NT2/D1 (cell line): ENCODE measurements at regions not wholly inside any gene's neighbourhood (a gene's known extent, or its start where the extent isn't known, plus 50 kb on each side); places are given as distances from the start of the nearest gene placed in this dataset.

Experiments used
- SUZ12 ChIP-seq: IDR thresholded peaks from 2 replicates; pipeline ENCODE4 v1.6.1; 2011; ENCODE audit not compliant: insufficient read length, insufficient read depth; ENCODE audit errors: extremely low read depth
- YY1 ChIP-seq: IDR thresholded peaks from 2 replicates; pipeline ENCODE4 v1.6.1; 2011; ENCODE audit not compliant: insufficient read length, insufficient read depth
- ZNF274 ChIP-seq: IDR thresholded peaks from 2 replicates; pipeline ENCODE4 v1.6.1; 2011; ENCODE audit warnings: mild to moderate bottlenecking, low read depth, low read length

DNA sequence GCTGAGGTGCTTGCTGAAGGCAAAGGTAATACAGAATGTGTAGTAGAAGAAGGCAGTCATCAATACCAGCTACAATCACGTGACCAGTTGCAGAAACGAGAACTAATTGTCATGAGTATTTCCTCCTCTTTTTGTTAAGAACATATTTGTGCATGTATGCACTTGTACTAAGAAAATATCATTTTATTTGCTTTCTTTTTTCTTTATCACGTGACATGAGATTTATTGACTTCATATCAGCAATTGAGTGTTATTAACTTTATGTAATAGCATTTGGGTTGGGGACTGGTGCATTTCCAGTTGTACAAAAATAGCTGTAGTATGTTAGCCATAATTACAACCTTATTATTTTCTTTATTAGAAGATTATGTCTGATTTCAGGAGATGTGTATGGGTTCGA lies 90.0 kb downstream of the MAGEE1 start:
- TF ChIP-seq ZNF274, result no peak
- TF ChIP-seq YY1, result no peak
- no peak for TF ChIP-seq SUZ12
